ENCODE measurements at regions not wholly inside any gene's neighbourhood (a gene's known extent, or its start where the extent isn't known, plus 50 kb on each side); places are given as distances from the start of the nearest gene placed in this dataset.

GRCh38 chr1:199404976-199405375, 622.5 kb upstream of the NR5A2 start:
- Histone ChIP-seq H3K36me3 (no peaks in the 10 kb centered on the region), H3K9me3 (no peaks in the 10 kb centered on the region), H3K27ac (no peak overlapping the region), H3K27me3 (replicated peaks; ENCODE audit: insufficient read depth) (no peaks in the 10 kb centered on the region), H3K4me1 (ENCODE audit: control insufficient read depth in 1 of 2, low read depth in 2 of 2) (peaks cover 0 to 13% of the 10 kb centered on the region in 2 donors), H3K4me3 (no peak overlapping the region)
- no peak for DNase-seq (ENCODE audit: low spot score)
- TF ChIP-seq CTCF (IDR thresholded peaks at IDR 0.05): no peak
- ATAC-seq (ENCODE audit: insufficient number of reproducible peaks, low FRiP score, low read depth): no peak

GRCh38 chr1:199405634-199406196, 621.8 kb upstream of the NR5A2 start:
- Histone ChIP-seq H3K9me3 (no peaks in the 10 kb centered on the region), H3K4me3 (no peak overlapping the region), H3K27ac (no peak overlapping the region), H3K27me3 (replicated peaks; ENCODE audit: insufficient read depth) (no peaks in the 10 kb centered on the region), H3K36me3 (no peaks in the 10 kb centered on the region), H3K4me1 (ENCODE audit: control insufficient read depth in 1 of 2, low read depth in 2 of 2) (peaks cover 0 to 13% of the 10 kb centered on the region in 2 donors)
- DNase-seq (ENCODE audit: low spot score) (no peak), ATAC-seq (ENCODE audit: insufficient number of reproducible peaks, low FRiP score, low read depth) (no peak)
- TF ChIP-seq CTCF (IDR thresholded peaks at IDR 0.05): no peak

GRCh38 chr1:199410462-199410861, 617.0 kb upstream of the NR5A2 start:
- H3K27ac ChIP-seq: no peak overlapping the region
- H3K4me1 ChIP-seq (ENCODE audit: control insufficient read depth in 1 of 2, low read depth in 2 of 2): no peaks in the 10 kb centered on the region
- ATAC-seq (ENCODE audit: insufficient number of reproducible peaks, low FRiP score, low read depth) (no peak), DNase-seq (ENCODE audit: low spot score) (no peak)
- TF ChIP-seq CTCF (IDR thresholded peaks at IDR 0.05): no peak
- no peaks in the 10 kb centered on the region for H3K36me3 ChIP-seq
- H3K4me3 ChIP-seq: no peak overlapping the region
- H3K27me3 ChIP-seq (replicated peaks; ENCODE audit: insufficient read depth): no peaks in the 10 kb centered on the region
- no peaks in the 10 kb centered on the region for H3K9me3 ChIP-seq

GRCh38 chr1:199411506-199411905, 616.0 kb upstream of the NR5A2 start:
- Histone ChIP-seq H3K27ac (no peak overlapping the region), H3K27me3 (replicated peaks; ENCODE audit: insufficient read depth) (no peaks in the 10 kb centered on the region), H3K36me3 (no peaks in the 10 kb centered on the region), H3K9me3 (peaks cover 3% of the 10 kb centered on the region), H3K4me1 (ENCODE audit: control insufficient read depth in 1 of 2, low read depth in 2 of 2) (no peaks in the 10 kb centered on the region), H3K4me3 (no peak overlapping the region)
- ATAC-seq (ENCODE audit: insufficient number of reproducible peaks, low FRiP score, low read depth) (no peak), DNase-seq (ENCODE audit: low spot score) (no peak)
- TF ChIP-seq CTCF (IDR thresholded peaks at IDR 0.05): no peak

- Histone ChIP-seq H3K4me3 (no peak overlapping the region), H3K36me3 (no peaks in the 10 kb centered on the region), H3K27me3 (replicated peaks; ENCODE audit: insufficient read depth) (no peaks in the 10 kb centered on the region), H3K4me1 (ENCODE audit: control insufficient read depth in 1 of 2, low read depth in 2 of 2) (no peaks in the 10 kb centered on the region), H3K9me3 (peaks cover under 1% of the 10 kb centered on the region), H3K27ac (no peak overlapping the region)
- DNase-seq (ENCODE audit: low spot score): no peak
- TF ChIP-seq CTCF (IDR thresholded peaks at IDR 0.05): no peak
- ATAC-seq (ENCODE audit: insufficient number of reproducible peaks, low FRiP score, low read depth): no peak
These were observed 605.3 kb upstream of the NR5A2 start for GRCh38 chr1:199422206-199422605.

Data from thoracic aorta (tissue), 2 donors.